Kidney (tissue), 13 donors: ENCODE measurements at regions not wholly inside any gene's neighbourhood (a gene's known extent, or its start where the extent isn't known, plus 50 kb on each side); places are given as distances from the start of the nearest gene placed in this dataset.

Experiments
- DNase-seq, 5 donors: peaks; one replicate each; pipeline ENCODE4 v3.0.0-alpha.2; 2013 to 2020
- FAIRE-seq: peaks from 2 replicates; lab custom pipeline; 2012; peaks lifted over from hg19 to GRCh38; lab: Jason Lieb, UNC
- H3K27ac ChIP-seq, 2 donors: one replicate each; pipeline ENCODE4 v1.7.0; 2013; ENCODE audit warnings: low read depth in 2 of 2, low read length in 2 of 2, inconsistent platforms in 1 of 2
- H3K27me3 ChIP-seq: one replicate; pipeline ENCODE4 v1.7.1; 2013; ENCODE audit warnings: low read length, inconsistent platforms; ENCODE audit not compliant: control insufficient read depth, insufficient read depth
- H3K36me3 ChIP-seq, 3 donors: one replicate each; pipeline versions ENCODE4 v1.7.0 to v1.7.1; 2013; ENCODE audit warnings: low read length in 3 of 3, control low read depth in 1 of 3, inconsistent platforms in 1 of 3; ENCODE audit not compliant: insufficient read depth in 3 of 3, control insufficient read depth in 2 of 3
- H3K4me1 ChIP-seq, 3 donors: one replicate each; pipeline versions ENCODE4 v1.7.0 to v1.7.1; 2013; ENCODE audit warnings: low read length in 3 of 3, inconsistent platforms in 1 of 3, low read depth in 1 of 3; ENCODE audit not compliant: control insufficient read depth in 2 of 3, insufficient read depth in 2 of 3
- H3K4me3 ChIP-seq, 3 donors: one replicate each; pipeline versions ENCODE4 v1.7.0 to v1.8.1; 2013; ENCODE audit warnings: low read length in 3 of 3, control low read depth in 1 of 3, inconsistent platforms in 1 of 3
- H3K9ac ChIP-seq, 3 donors: one replicate each; pipeline versions ENCODE4 v1.7.0 to v1.7.1; 2013; ENCODE audit warnings: low read length in 3 of 3, control low read depth in 1 of 3, inconsistent platforms in 1 of 3
- H3K9me3 ChIP-seq, 3 donors: one replicate each; pipeline versions ENCODE4 v1.7.0 to v1.7.1; 2013; ENCODE audit warnings: low read length in 3 of 3, control low read depth in 1 of 3, inconsistent platforms in 1 of 3; ENCODE audit not compliant: control insufficient read depth in 2 of 3, insufficient read depth in 1 of 3
- CTCF ChIP-seq: IDR thresholded peaks from 3 replicates; pipeline ENCODE4 v1.5.1; 2012; ENCODE audit warnings: mild to moderate bottlenecking, moderate library complexity, borderline replicate concordance; ENCODE audit not compliant: insufficient read depth; ENCODE audit errors: extremely low read depth
- intact Hi-C: fragments of 100-400 bp; cut with DNase I; formaldehyde crosslinking; loops from one replicate; pipeline ENCODE4 v1.11.1; 2022
- donor health status: control.
- donor health status: control.
- donor health status: control.
- donor health status: control.
- donor health status: control.
- donor health status: DM: yes; HTN: yes; CAD: no.
- donor health status: Normal renal cell carcinoma (clear cell type).

GRCh38 chr2:181751266-181752030, 71.1 kb upstream of the NEUROD1 start:
- no peak for FAIRE-seq

DNA sequence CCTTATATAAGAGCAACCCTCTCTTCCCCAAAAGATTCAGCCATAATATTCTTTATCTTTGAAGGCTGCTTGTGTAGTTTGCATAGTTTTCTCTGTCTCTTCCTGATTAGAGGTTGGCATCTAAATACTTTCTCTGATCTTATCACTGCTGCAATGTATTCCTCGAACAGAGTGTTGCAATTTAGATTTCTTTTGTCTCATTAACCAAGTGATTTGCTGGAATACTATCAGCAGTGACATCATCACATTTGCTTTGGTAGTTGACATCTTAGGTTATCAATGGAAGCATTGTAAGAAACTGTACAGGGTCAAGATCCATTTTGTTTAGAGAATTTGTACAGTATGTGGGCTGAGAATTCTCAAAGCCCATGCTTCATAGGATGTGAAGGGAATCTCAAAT, 72.0 kb upstream of the NEUROD1 start:
- Histone ChIP-seq H3K4me3 (no peak overlapping the region), H3K9ac (no peak overlapping the region), H3K27me3 (no peaks in the 10 kb centered on the region), H3K9me3 (peaks cover 0 to 3% (median 0%) of the 10 kb centered on the region in 3 donors), H3K4me1 (no peaks in the 10 kb centered on the region), H3K36me3 (no peaks in the 10 kb centered on the region), H3K27ac (no peak overlapping the region)
- DNase-seq (no peak), FAIRE-seq (no peak)
- TF ChIP-seq CTCF: no peak
- intact Hi-C loops: no loop called here

More at GRCh38 chr2:181751266-181752030, 71.1 kb upstream of the NEUROD1 start:
- DNase-seq: no peak
- Histone ChIP-seq H3K9me3 (peaks cover 0 to 3% (median 0%) of the 10 kb centered on the region in 3 donors), H3K27me3 (no peaks in the 10 kb centered on the region), H3K4me3 (no peak overlapping the region), H3K4me1 (no peaks in the 10 kb centered on the region), H3K36me3 (no peaks in the 10 kb centered on the region), H3K9ac (no peak overlapping the region), H3K27ac (no peak overlapping the region)
- TF ChIP-seq CTCF: no peak
- intact Hi-C loops: no loop called here

DNA sequence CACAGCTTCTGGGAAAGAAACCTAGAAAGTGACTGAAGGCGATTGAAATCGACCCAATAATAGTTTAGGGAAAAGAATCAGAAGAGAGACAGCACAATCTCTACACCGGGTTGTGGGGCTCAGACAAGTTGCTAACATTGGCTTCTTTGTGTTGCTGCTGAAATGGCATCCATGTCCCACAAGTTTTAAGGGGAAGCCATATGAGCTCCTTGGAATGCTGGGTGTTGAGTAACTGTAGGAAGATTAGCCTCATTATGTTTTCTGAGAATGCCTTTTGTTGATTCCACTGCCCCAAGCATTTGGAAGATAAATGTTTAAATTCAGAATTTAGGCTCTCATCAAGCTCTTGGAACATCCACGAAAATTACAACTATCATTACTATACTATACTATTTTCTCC, 73.4 kb upstream of the NEUROD1 start:
- no peak for TF ChIP-seq CTCF
- DNase-seq: no peak
- intact Hi-C loops: no loop called here
- Histone ChIP-seq H3K4me3 (no peak overlapping the region), H3K36me3 (no peaks in the 10 kb centered on the region), H3K4me1 (no peaks in the 10 kb centered on the region), H3K27ac (no peak overlapping the region), H3K9me3 (no peaks in the 10 kb centered on the region), H3K9ac (no peak overlapping the region), H3K27me3 (no peaks in the 10 kb centered on the region)
- no peak for FAIRE-seq

GRCh38 chr2:181754105-181754504, 73.8 kb upstream of the NEUROD1 start:
- H3K9ac ChIP-seq: no peak overlapping the region
- no peak overlapping the region for H3K27ac ChIP-seq
- intact Hi-C loops: no loop called here
- H3K27me3 ChIP-seq: no peaks in the 10 kb centered on the region
- DNase-seq (no peak), FAIRE-seq (no peak)
- H3K36me3 ChIP-seq: no peaks in the 10 kb centered on the region
- H3K4me3 ChIP-seq: no peak overlapping the region
- H3K9me3 ChIP-seq: no peaks in the 10 kb centered on the region
- no peak for TF ChIP-seq CTCF
- no peaks in the 10 kb centered on the region for H3K4me1 ChIP-seq
